ENCODE measurements at regions not wholly inside any gene's neighbourhood (a gene's known extent, or its start where the extent isn't known, plus 50 kb on each side); places are given as distances from the start of the nearest gene placed in this dataset.

DNA sequence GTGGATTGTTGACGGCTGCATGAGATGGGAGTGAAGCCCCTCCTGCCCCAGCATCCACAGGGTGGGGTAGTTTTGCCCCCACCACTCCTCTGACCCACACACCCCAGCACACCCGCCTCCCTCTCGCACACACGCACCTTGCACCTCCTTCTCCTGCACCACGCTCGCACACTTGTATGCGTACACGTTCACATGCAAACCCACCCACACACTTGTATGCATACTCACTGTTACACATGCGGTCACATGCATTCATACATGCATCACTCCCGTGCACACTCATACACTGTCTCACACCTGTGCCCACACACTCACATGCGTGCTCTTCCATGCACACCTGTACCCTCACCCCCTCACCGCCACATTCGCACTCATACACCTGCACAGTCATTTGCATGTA is 70.5 kb upstream of the CIBAR2 start:
- Histone ChIP-seq H3K9me3 (no peaks in the 10 kb centered on the region), H3K9ac (no peak overlapping the region), H4K20me1 (ENCODE audit: insufficient read depth) (peaks cover 8% of the 10 kb centered on the region; the same call in 1 of the 2 replicates), H3K9me2 (no peaks in the 10 kb centered on the region), H3K27me3 (ENCODE audit: insufficient read depth) (no peaks in the 10 kb centered on the region), H3F3A (replicated peaks; ENCODE audit: insufficient read depth) (no peaks in the 10 kb centered on the region), H2AFZ (ENCODE audit: low read depth) (no peak overlapping the region), H3K36me3 (replicated peaks in 1 of 2; ENCODE audit: control insufficient read depth in 1 of 2, insufficient read depth in 2 of 2, low read length in 1 of 2) (peaks cover 17% of the 10 kb centered on the region in 2 experiments), H3K79me2 (ENCODE audit: insufficient read depth) (peaks cover 50% of the 10 kb centered on the region; the same call in 1 of the 2 replicates), H3K4me1 (ENCODE audit: control insufficient read depth in 1 of 2, insufficient read depth in 2 of 2, low read depth in 1 of 2, low read length in 1 of 2) (peaks cover 0 to 47% of the 10 kb centered on the region in 2 experiments; a peak in 1 of 4 replicates), H3K4me2 (no peak overlapping the region), H3K4me3 (ENCODE audit: low read depth in 2 of 2, low read length in 1 of 2) (no peak overlapping the region), H3K27ac (ENCODE audit: low read depth in 2 of 2, low read length in 1 of 2) (no peak overlapping the region)
- ChIA-PET CTCF (interaction anchor here (2.6 to 3.1 kb wide), 2 partner anchors 9 to 68 kb away, joined by 13 to 17 read pairs; no protein-coding TSS in a partner anchor), POLR2A (no interaction called here)
- no peak for DNase-seq
- TF ChIP-seq, protein P1, sequence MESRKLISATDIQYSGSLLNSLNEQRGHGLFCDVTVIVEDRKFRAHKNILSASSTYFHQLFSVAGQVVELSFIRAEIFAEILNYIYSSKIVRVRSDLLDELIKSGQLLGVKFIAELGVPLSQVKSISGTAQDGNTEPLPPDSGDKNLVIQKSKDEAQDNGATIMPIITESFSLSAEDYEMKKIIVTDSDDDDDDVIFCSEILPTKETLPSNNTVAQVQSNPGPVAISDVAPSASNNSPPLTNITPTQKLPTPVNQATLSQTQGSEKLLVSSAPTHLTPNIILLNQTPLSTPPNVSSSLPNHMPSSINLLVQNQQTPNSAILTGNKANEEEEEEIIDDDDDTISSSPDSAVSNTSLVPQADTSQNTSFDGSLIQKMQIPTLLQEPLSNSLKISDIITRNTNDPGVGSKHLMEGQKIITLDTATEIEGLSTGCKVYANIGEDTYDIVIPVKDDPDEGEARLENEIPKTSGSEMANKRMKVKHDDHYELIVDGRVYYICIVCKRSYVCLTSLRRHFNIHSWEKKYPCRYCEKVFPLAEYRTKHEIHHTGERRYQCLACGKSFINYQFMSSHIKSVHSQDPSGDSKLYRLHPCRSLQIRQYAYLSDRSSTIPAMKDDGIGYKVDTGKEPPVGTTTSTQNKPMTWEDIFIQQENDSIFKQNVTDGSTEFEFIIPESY (IDR thresholded peaks at IDR 0.05; ENCODE audit: borderline replicate concordance, low read depth): no peak
- TF ChIP-seq EZH2phosphoT487 (IDR thresholded peaks at IDR 0.05; ENCODE audit: borderline replicate concordance, low read depth) (no peak), RAD21 (IDR thresholded peaks at IDR 0.05; ENCODE audit: low read length) (no peak), GABPA (IDR thresholded peaks at IDR 0.05; ENCODE audit: low read depth) (no peak), EP300 (IDR thresholded peaks at IDR 0.05; ENCODE audit: borderline replicate concordance in 1 of 2, low read depth in 1 of 2, low read length in 1 of 2) (no peak), FOSL2 (IDR thresholded peaks at IDR 0.05; ENCODE audit: borderline replicate concordance, low read depth) (no peak), POLR2AphosphoS5 (IDR thresholded peaks at IDR 0.05; ENCODE audit: low read depth, low read length) (no peak), NRF1 (IDR thresholded peaks at IDR 0.05; ENCODE audit: low read depth, low read length) (no peak), TAF1 (IDR thresholded peaks at IDR 0.05; ENCODE audit: borderline replicate concordance, low read depth, low read length) (no peak)
- TF ChIP-seq, protein P2, sequence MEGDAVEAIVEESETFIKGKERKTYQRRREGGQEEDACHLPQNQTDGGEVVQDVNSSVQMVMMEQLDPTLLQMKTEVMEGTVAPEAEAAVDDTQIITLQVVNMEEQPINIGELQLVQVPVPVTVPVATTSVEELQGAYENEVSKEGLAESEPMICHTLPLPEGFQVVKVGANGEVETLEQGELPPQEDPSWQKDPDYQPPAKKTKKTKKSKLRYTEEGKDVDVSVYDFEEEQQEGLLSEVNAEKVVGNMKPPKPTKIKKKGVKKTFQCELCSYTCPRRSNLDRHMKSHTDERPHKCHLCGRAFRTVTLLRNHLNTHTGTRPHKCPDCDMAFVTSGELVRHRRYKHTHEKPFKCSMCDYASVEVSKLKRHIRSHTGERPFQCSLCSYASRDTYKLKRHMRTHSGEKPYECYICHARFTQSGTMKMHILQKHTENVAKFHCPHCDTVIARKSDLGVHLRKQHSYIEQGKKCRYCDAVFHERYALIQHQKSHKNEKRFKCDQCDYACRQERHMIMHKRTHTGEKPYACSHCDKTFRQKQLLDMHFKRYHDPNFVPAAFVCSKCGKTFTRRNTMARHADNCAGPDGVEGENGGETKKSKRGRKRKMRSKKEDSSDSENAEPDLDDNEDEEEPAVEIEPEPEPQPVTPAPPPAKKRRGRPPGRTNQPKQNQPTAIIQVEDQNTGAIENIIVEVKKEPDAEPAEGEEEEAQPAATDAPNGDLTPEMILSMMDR (IDR thresholded peaks at IDR 0.05): no peak
- TF ChIP-seq, protein P3, sequence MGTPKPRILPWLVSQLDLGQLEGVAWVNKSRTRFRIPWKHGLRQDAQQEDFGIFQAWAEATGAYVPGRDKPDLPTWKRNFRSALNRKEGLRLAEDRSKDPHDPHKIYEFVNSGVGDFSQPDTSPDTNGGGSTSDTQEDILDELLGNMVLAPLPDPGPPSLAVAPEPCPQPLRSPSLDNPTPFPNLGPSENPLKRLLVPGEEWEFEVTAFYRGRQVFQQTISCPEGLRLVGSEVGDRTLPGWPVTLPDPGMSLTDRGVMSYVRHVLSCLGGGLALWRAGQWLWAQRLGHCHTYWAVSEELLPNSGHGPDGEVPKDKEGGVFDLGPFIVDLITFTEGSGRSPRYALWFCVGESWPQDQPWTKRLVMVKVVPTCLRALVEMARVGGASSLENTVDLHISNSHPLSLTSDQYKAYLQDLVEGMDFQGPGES (IDR thresholded peaks at IDR 0.05; ENCODE audit: low read depth, low read length): no peak
- TF ChIP-seq, protein P4, sequence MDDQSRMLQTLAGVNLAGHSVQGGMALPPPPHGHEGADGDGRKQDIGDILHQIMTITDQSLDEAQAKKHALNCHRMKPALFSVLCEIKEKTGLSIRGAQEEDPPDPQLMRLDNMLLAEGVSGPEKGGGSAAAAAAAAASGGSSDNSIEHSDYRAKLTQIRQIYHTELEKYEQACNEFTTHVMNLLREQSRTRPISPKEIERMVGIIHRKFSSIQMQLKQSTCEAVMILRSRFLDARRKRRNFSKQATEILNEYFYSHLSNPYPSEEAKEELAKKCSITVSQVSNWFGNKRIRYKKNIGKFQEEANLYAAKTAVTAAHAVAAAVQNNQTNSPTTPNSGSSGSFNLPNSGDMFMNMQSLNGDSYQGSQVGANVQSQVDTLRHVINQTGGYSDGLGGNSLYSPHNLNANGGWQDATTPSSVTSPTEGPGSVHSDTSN (IDR thresholded peaks at IDR 0.05): no peak
- WGBS (ENCODE audit: low lambda C conversion rate): 97% methylated on average over 13 of the region's 13 CpGs
